ENCODE measurements at regions not wholly inside any gene's neighbourhood (a gene's known extent, or its start where the extent isn't known, plus 50 kb on each side); places are given as distances from the start of the nearest gene placed in this dataset.

- Histone ChIP-seq H3K9me3 (no peaks in the 10 kb centered on the region), H3K9ac (no peak overlapping the region), H2AFZ (ENCODE audit: low read depth) (no peak overlapping the region), H4K20me1 (ENCODE audit: insufficient read depth) (no peaks in the 10 kb centered on the region), H3F3A (replicated peaks; ENCODE audit: insufficient read depth) (peaks cover 2% of the 10 kb centered on the region), H3K27ac (ENCODE audit: low read depth in 2 of 2, low read length in 1 of 2) (no peak overlapping the region), H3K79me2 (ENCODE audit: insufficient read depth) (no peaks in the 10 kb centered on the region), H3K36me3 (replicated peaks in 1 of 2; ENCODE audit: control insufficient read depth in 1 of 2, insufficient read depth in 2 of 2, low read length in 1 of 2) (no peaks in the 10 kb centered on the region), H3K9me2 (no peaks in the 10 kb centered on the region), H3K4me3 (ENCODE audit: low read depth in 2 of 2, low read length in 1 of 2) (no peak overlapping the region), H3K4me2 (no peak overlapping the region), H3K27me3 (ENCODE audit: insufficient read depth) (peaks cover 9% of the 10 kb centered on the region; the same call in 1 of the 2 replicates), H3K4me1 (ENCODE audit: control insufficient read depth in 1 of 2, insufficient read depth in 2 of 2, low read depth in 1 of 2, low read length in 1 of 2) (peaks cover 0 to 14% of the 10 kb centered on the region in 2 experiments; a peak in 1 of 4 replicates)
- WGBS (ENCODE audit: low lambda C conversion rate), result 76% methylated on average over 4 of the region's 4 CpGs
- DNase-seq, result peak; percentile 27
- CTCF ChIA-PET, result interaction anchor here (0.9 to 4.6 kb wide), 6 partner anchors 17 to 456 kb away, joined by 3 to 18 read pairs (median 4); no protein-coding TSS in a partner anchor
- POLR2A ChIA-PET, result no interaction called here
- TF ChIP-seq GATA2 (CRISPR knock-in tag; IDR thresholded peaks at IDR 0.05) (peak; percentile 31; the same call in 1 of the 2 replicates), JUND (IDR thresholded peaks at IDR 0.05) (no peak), TEAD4 (IDR thresholded peaks at IDR 0.05; ENCODE audit: borderline replicate concordance, insufficient read depth) (no peak)
Measured at GRCh38 chr6:90397047-90397446, 100.4 kb upstream of the BACH2 start.

GRCh38 chr6:90393232-90393884, 96.7 kb upstream of the BACH2 start:
- Histone ChIP-seq H3K36me3 (replicated peaks in 1 of 2; ENCODE audit: control insufficient read depth in 1 of 2, insufficient read depth in 2 of 2, low read length in 1 of 2) (no peaks in the 10 kb centered on the region), H3K79me2 (ENCODE audit: insufficient read depth) (no peaks in the 10 kb centered on the region)

More at GRCh38 chr6:90393232-90393884, 96.7 kb upstream of the BACH2 start:
- POLR2A ChIA-PET, result no interaction called here
- Histone ChIP-seq H3K9me3 (no peaks in the 10 kb centered on the region), H3F3A (replicated peaks; ENCODE audit: insufficient read depth) (peaks cover 2% of the 10 kb centered on the region), H3K4me3 (ENCODE audit: low read depth in 2 of 2, low read length in 1 of 2) (no peak overlapping the region; a peak in 1 of 4 replicates), H3K4me1 (ENCODE audit: control insufficient read depth in 1 of 2, insufficient read depth in 2 of 2, low read depth in 1 of 2, low read length in 1 of 2) (peaks cover 0 to 14% of the 10 kb centered on the region in 2 experiments; a peak in 1 of 4 replicates), H3K27me3 (ENCODE audit: insufficient read depth) (peaks cover 9% of the 10 kb centered on the region; the same call in 1 of the 2 replicates), H3K9ac (no peak overlapping the region), H3K4me2 (no peak overlapping the region), H4K20me1 (ENCODE audit: insufficient read depth) (no peaks in the 10 kb centered on the region), H2AFZ (ENCODE audit: low read depth) (no peak overlapping the region), H3K9me2 (no peaks in the 10 kb centered on the region), H3K27ac (ENCODE audit: low read depth in 2 of 2, low read length in 1 of 2) (no peak overlapping the region)
- WGBS (ENCODE audit: low lambda C conversion rate), result 41% methylated on average over 7 of the region's 7 CpGs
- CTCF ChIA-PET, result interaction anchor here (0.5 to 3.0 kb wide), 71 partner anchors 9 to 488 kb away, joined by 3 to 35 read pairs (median 5); partner anchors contain the start of gene BACH2
- DNase-seq, result peak; percentile 61
- no peak for TF ChIP-seq YY1 (IDR thresholded peaks at IDR 0.05; ENCODE audit: low read depth)
- TF ChIP-seq, protein P1, sequence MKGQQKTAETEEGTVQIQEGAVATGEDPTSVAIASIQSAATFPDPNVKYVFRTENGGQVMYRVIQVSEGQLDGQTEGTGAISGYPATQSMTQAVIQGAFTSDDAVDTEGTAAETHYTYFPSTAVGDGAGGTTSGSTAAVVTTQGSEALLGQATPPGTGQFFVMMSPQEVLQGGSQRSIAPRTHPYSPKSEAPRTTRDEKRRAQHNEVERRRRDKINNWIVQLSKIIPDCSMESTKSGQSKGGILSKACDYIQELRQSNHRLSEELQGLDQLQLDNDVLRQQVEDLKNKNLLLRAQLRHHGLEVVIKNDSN (IDR thresholded peaks at IDR 0.05; ENCODE audit: borderline replicate concordance, low read depth), result no peak
- TF ChIP-seq, protein P2, sequence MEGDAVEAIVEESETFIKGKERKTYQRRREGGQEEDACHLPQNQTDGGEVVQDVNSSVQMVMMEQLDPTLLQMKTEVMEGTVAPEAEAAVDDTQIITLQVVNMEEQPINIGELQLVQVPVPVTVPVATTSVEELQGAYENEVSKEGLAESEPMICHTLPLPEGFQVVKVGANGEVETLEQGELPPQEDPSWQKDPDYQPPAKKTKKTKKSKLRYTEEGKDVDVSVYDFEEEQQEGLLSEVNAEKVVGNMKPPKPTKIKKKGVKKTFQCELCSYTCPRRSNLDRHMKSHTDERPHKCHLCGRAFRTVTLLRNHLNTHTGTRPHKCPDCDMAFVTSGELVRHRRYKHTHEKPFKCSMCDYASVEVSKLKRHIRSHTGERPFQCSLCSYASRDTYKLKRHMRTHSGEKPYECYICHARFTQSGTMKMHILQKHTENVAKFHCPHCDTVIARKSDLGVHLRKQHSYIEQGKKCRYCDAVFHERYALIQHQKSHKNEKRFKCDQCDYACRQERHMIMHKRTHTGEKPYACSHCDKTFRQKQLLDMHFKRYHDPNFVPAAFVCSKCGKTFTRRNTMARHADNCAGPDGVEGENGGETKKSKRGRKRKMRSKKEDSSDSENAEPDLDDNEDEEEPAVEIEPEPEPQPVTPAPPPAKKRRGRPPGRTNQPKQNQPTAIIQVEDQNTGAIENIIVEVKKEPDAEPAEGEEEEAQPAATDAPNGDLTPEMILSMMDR (IDR thresholded peaks at IDR 0.05), result peak; percentile 89
- TF ChIP-seq SMC3 (IDR thresholded peaks at IDR 0.05; ENCODE audit: low read depth, low read length), result peak; percentile 88
- TF ChIP-seq REST (IDR thresholded peaks at IDR 0.05; ENCODE audit: low read depth, low read length), result no peak
- TF ChIP-seq TCF12 (IDR thresholded peaks at IDR 0.05), result no peak
- peak; percentile 85 for TF ChIP-seq RAD21 (IDR thresholded peaks at IDR 0.05; ENCODE audit: low read length)
- TF ChIP-seq RCOR1 (IDR thresholded peaks at IDR 0.05; ENCODE audit: low read length), result peak; percentile 28; the same call in 1 of the 2 replicates
- peak; percentile 22 for TF ChIP-seq CHD2 (IDR thresholded peaks at IDR 0.05; ENCODE audit: low read length, partially characterized antibody)
